CD8-positive, alpha-beta memory T cell (primary cell): ENCODE measurements at regions not wholly inside any gene's neighbourhood (a gene's known extent, or its start where the extent isn't known, plus 50 kb on each side); places are given as distances from the start of the nearest gene placed in this dataset.

Source experiments
- CTCF ChIA-PET: fragments of 350-600 bp; sonication (Branson Sonifier 250); formaldehyde crosslinking; loops from one replicate; lab custom pipeline; 2021; ENCODE audit warnings: antibody characterized with exemption; lab: Charles Lee
- POLR2A ChIA-PET: fragments of 350-600 bp; sonication (Branson Sonifier 250); formaldehyde crosslinking; loops from one replicate; lab custom pipeline; 2021; ENCODE audit warnings: antibody characterized with exemption; lab: Charles Lee
- DNase-seq, 5 donors: peaks; one replicate each; pipeline versions ENCODE4 v3.0.0 to v3.0.0-alpha.2; 2020 to 2022; ENCODE audit warnings: mixed read lengths in 1 of 5
- H3K27ac ChIP-seq: one replicate; pipeline ENCODE4 v1.7.0; 2013; ENCODE audit warnings: low read depth, mild to moderate bottlenecking, low read length, moderate library complexity
- H3K27me3 ChIP-seq: 2 replicates; pipeline ENCODE4 v1.7.0; 2013; ENCODE audit warnings: low read length, mild to moderate bottlenecking; ENCODE audit not compliant: insufficient read depth, poor library complexity, severe bottlenecking
- H3K36me3 ChIP-seq: 2 replicates; pipeline ENCODE4 v1.7.0; 2013; ENCODE audit warnings: mild to moderate bottlenecking, low read length, moderate library complexity; ENCODE audit not compliant: insufficient read depth
- H3K4me1 ChIP-seq: 2 replicates; pipeline ENCODE4 v1.7.0; 2013; ENCODE audit warnings: mild to moderate bottlenecking, low read length, moderate library complexity; ENCODE audit not compliant: insufficient read depth
- H3K4me3 ChIP-seq: 2 replicates; pipeline ENCODE4 v1.7.0; 2013; ENCODE audit warnings: mild to moderate bottlenecking, low read length
- H3K9me3 ChIP-seq: 2 replicates; pipeline ENCODE4 v1.7.0; 2013; ENCODE audit warnings: mild to moderate bottlenecking, low read length
- H3K27ac Mint-ChIP-seq, 8 donors: one replicate each; pipeline ENCODE4 v1.8.0; 2020 to 2021; ENCODE audit warnings: mixed read lengths in 8 of 8, mild to moderate bottlenecking in 6 of 8, inconsistent platforms in 3 of 8, moderate library complexity in 3 of 8
- H3K27me3 Mint-ChIP-seq, 2 donors: one replicate each; pipeline ENCODE4 v1.8.0; 2020 to 2021; ENCODE audit warnings: mixed read lengths in 2 of 2, mild to moderate bottlenecking in 1 of 2, moderate library complexity in 1 of 2
- H3K36me3 Mint-ChIP-seq, 3 donors: one replicate each; pipeline ENCODE4 v1.8.0; 2020 to 2021; ENCODE audit warnings: mixed read lengths in 3 of 3, inconsistent platforms in 1 of 3, mild to moderate bottlenecking in 1 of 3
- H3K4me1 Mint-ChIP-seq, 3 donors: one replicate each; pipeline ENCODE4 v1.8.0; 2020 to 2021; ENCODE audit warnings: mixed read lengths in 3 of 3, inconsistent platforms in 1 of 3, mild to moderate bottlenecking in 1 of 3
- H3K4me3 Mint-ChIP-seq, 7 donors: one replicate each; pipeline ENCODE4 v1.8.0; 2020 to 2021; ENCODE audit warnings: mixed read lengths in 7 of 7, mild to moderate bottlenecking in 6 of 7, moderate library complexity in 4 of 7, inconsistent platforms in 2 of 7
- H3K9me3 Mint-ChIP-seq, 5 donors: one replicate each; pipeline ENCODE4 v1.8.0; 2020 to 2022; ENCODE audit warnings: mixed read lengths in 5 of 5, mild to moderate bottlenecking in 3 of 5, moderate library complexity in 2 of 5, inconsistent platforms in 1 of 5

DNA sequence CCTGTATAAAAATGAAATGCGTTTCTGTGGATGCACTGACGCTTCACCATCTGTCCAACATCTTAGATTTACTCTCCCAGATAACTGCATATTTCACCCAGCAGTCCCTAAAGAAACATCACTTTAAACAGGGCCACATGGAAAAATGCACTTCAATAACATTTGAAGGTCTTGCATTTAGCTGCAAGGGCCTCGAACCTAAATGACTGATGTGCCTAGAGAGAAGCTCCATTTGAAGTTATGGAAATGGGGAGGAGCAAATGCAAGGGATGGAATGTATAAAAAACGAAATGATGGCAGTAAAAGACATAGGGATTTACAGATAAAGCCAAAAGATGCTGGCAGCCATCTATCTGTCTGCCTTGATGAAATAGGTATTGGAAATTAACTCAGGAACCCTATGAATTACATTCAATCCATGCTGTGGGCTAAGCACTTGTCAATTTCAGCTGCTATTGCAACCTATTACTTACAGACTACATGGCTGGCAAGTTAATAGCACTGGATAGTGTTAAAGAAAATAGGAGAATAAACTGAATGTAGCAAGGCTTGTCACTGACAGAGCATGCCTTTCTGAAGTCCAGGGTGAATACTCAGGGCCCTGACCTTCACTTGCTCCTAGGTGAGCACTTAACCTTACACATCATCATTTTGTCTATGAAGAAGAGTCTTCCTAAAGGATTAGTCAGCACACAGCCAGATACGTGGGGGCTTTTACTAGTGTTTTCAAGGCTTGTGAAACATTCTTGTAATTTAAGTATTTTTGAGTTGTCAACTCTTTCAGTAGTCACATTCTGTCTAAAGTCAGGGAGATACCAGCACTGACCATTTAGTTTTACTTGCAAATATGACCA lies 963.4 kb downstream of the PCDH17 start:
- no peaks in the 10 kb centered on the region for H3K27me3 Mint-ChIP-seq
- H3K4me1 Mint-ChIP-seq = no peaks in the 10 kb centered on the region
- DNase-seq = no peak
- CTCF ChIA-PET = no interaction called here
- peaks cover 0 to 32% (median 10%) of the 10 kb centered on the region in 5 donors for H3K9me3 Mint-ChIP-seq
- H3K4me1 ChIP-seq = no peaks in the 10 kb centered on the region
- H3K36me3 Mint-ChIP-seq = no peaks in the 10 kb centered on the region
- no peaks in the 10 kb centered on the region for H3K27me3 ChIP-seq
- no peak overlapping the region for H3K27ac Mint-ChIP-seq
- no peaks in the 10 kb centered on the region for H3K9me3 ChIP-seq
- H3K4me3 ChIP-seq = no peak overlapping the region
- no peak overlapping the region for H3K4me3 Mint-ChIP-seq
- no peaks in the 10 kb centered on the region for H3K36me3 ChIP-seq
- POLR2A ChIA-PET = no interaction called here
- no peak overlapping the region for H3K27ac ChIP-seq

DNA sequence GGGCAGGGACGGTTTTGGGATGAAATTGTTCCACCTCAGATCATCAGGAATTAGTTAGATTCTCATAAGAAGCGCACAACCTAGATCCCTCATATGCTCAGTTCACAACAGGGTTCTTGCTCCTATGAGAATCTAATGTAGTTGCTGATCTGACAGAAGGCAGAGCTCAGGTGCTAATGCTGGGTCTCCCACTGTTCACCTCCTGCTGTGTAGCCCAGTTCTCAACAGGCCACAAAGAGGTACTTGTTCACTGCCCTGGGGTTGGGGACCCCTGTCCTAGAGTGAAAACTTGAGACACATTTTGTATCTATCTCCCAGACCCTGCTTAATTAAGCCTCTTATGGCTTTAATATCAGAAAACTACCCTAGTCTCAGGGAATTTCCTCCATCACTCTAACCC lies 966.0 kb downstream of the PCDH17 start:
- no peaks in the 10 kb centered on the region for H3K27me3 ChIP-seq
- peaks cover 2 to 25% (median 12%) of the 10 kb centered on the region in 5 donors for H3K9me3 Mint-ChIP-seq
- no peak overlapping the region for H3K4me3 ChIP-seq
- no peaks in the 10 kb centered on the region for H3K4me1 Mint-ChIP-seq
- ChIA-PET POLR2A (no interaction called here), CTCF (no interaction called here)
- no peaks in the 10 kb centered on the region for H3K36me3 ChIP-seq
- H3K4me1 ChIP-seq = no peaks in the 10 kb centered on the region
- H3K27ac ChIP-seq = no peak overlapping the region
- H3K27me3 Mint-ChIP-seq = no peaks in the 10 kb centered on the region
- no peak overlapping the region for H3K27ac Mint-ChIP-seq
- H3K9me3 ChIP-seq = no peaks in the 10 kb centered on the region
- H3K4me3 Mint-ChIP-seq = no peak overlapping the region
- no peak for DNase-seq
- H3K36me3 Mint-ChIP-seq = no peaks in the 10 kb centered on the region

GRCh38 chr13:58598241-58598640 lies 966.7 kb downstream of the PCDH17 start:
- POLR2A ChIA-PET = no interaction called here
- CTCF ChIA-PET = no interaction called here
- Mint-ChIP-seq H3K36me3 (no peaks in the 10 kb centered on the region), H3K27ac (no peak overlapping the region), H3K4me3 (no peak overlapping the region), H3K4me1 (no peaks in the 10 kb centered on the region), H3K27me3 (no peaks in the 10 kb centered on the region), H3K9me3 (peaks cover 2 to 18% (median 12%) of the 10 kb centered on the region in 5 donors)
- no peak overlapping the region for H3K4me3 ChIP-seq
- no peaks in the 10 kb centered on the region for H3K36me3 ChIP-seq
- no peaks in the 10 kb centered on the region for H3K27me3 ChIP-seq
- no peaks in the 10 kb centered on the region for H3K4me1 ChIP-seq
- no peak overlapping the region for H3K27ac ChIP-seq
- no peak for DNase-seq
- no peaks in the 10 kb centered on the region for H3K9me3 ChIP-seq

- Histone ChIP-seq H3K4me1 (no peaks in the 10 kb centered on the region), H3K4me3 (no peak overlapping the region), H3K36me3 (no peaks in the 10 kb centered on the region), H3K27me3 (no peaks in the 10 kb centered on the region), H3K9me3 (no peaks in the 10 kb centered on the region), H3K27ac (no peak overlapping the region)
- peaks cover 6 to 36% (median 8%) of the 10 kb centered on the region in 5 donors for H3K9me3 Mint-ChIP-seq
- no peaks in the 10 kb centered on the region for H3K36me3 Mint-ChIP-seq
- no peak for DNase-seq
- POLR2A ChIA-PET = no interaction called here
- no peaks in the 10 kb centered on the region for H3K4me1 Mint-ChIP-seq
- H3K27me3 Mint-ChIP-seq = peaks cover 0 to 2% of the 10 kb centered on the region in 2 donors
- H3K27ac Mint-ChIP-seq = no peak overlapping the region
- H3K4me3 Mint-ChIP-seq = no peak overlapping the region
- CTCF ChIA-PET = no interaction called here
Measured at GRCh38 chr13:58611117-58611516, 979.6 kb downstream of the PCDH17 start.

DNA sequence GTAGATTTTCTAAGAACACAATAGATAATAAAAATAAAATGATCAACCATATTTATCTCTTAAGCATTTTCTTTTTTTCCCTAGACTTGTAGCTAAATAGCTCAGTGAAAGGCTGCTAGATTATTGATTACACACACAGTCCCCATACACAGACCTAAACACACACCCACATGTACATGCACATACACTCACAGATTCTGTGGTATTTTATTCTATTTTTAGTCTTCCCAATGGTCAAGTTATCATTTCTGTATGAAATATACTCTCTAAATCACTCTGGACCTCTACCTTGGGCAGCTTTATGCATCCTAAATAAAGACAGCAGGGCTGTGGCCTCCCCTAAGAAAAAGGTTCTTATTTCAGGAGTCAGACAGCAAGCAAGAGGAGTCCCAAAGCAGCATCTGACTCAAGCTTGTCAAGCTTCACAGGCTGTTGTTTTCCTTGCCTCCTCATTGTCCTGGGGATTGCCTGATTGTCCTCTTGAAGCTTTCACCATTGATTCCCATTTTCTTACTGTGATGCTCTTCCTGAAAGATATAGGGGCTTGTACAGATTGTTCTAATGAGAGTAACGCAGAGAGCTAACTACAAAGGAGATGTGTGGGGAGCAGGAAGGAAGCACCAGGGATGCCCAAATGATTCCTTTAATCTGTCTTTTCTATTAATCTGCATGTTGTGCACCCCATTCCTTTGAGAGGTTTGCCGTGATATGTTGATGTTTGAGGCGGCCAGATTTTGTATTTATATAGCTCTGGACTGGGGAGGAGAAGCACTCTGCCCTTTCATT lies 986.5 kb downstream of the PCDH17 start:
- Mint-ChIP-seq H3K36me3 (no peaks in the 10 kb centered on the region), H3K9me3 (peaks cover 0 to 14% (median 4%) of the 10 kb centered on the region in 5 donors)
- CTCF ChIA-PET = no interaction called here

DNA sequence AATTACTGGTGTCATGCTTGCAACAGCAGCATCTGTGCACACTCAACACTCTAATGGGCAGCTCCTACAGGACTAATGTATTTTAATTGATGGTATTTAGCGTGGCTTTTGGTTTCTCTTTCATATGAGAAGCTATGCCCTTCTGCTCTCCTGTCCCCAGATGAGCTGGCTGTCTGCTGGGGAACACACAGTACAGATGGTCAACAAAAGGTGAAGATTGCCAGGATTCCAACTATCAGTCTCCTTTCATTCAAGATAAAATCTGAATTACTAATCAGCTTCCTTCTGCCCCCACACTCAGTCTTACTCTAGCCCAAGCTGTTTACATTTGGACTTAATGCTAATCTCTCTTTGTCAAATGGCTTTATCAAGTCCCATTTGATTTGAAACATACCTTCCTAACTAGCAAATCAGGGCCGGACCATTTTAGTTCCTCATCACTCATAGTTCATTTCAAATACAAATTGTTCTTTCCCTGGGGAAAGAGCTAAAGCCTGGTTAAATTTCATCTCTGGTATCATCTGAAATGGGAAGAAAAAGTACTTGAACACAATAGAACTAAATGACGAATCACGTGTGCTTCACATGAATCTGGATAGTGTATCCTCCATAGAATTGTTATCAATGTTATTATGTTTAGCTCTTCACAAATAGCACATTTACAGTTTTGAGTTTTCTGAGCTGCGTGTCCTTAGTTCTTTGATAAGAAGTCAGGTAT lies 988.0 kb downstream of the PCDH17 start:
- no peak overlapping the region for H3K27ac Mint-ChIP-seq
- no peaks in the 10 kb centered on the region for H3K4me1 Mint-ChIP-seq
- H3K9me3 Mint-ChIP-seq = peaks cover 0 to 13% (median 6%) of the 10 kb centered on the region in 5 donors
- H3K4me3 Mint-ChIP-seq = no peak overlapping the region
- H3K36me3 ChIP-seq = no peaks in the 10 kb centered on the region
- no peaks in the 10 kb centered on the region for H3K36me3 Mint-ChIP-seq
- H3K4me3 ChIP-seq = no peak overlapping the region
- POLR2A ChIA-PET = no interaction called here
- no peaks in the 10 kb centered on the region for H3K4me1 ChIP-seq
- H3K9me3 ChIP-seq = no peaks in the 10 kb centered on the region
- no peaks in the 10 kb centered on the region for H3K27me3 Mint-ChIP-seq
- no peak overlapping the region for H3K27ac ChIP-seq
- CTCF ChIA-PET = no interaction called here
- H3K27me3 ChIP-seq = no peaks in the 10 kb centered on the region
- no peak for DNase-seq

More for the DNA sequence above, 986.5 kb downstream of the PCDH17 start:
- Histone ChIP-seq H3K9me3 (no peaks in the 10 kb centered on the region), H3K4me3 (no peak overlapping the region), H3K27ac (no peak overlapping the region), H3K4me1 (no peaks in the 10 kb centered on the region), H3K36me3 (no peaks in the 10 kb centered on the region), H3K27me3 (no peaks in the 10 kb centered on the region)
- Mint-ChIP-seq H3K27ac (no peak overlapping the region), H3K27me3 (no peaks in the 10 kb centered on the region), H3K4me1 (no peaks in the 10 kb centered on the region), H3K4me3 (no peak overlapping the region)
- POLR2A ChIA-PET = no interaction called here
- DNase-seq = no peak

GRCh38 chr13:58620176-58620575 lies 988.6 kb downstream of the PCDH17 start:
- no peak overlapping the region for H3K4me3 ChIP-seq
- no peaks in the 10 kb centered on the region for H3K4me1 ChIP-seq
- no peaks in the 10 kb centered on the region for H3K4me1 Mint-ChIP-seq
- peaks cover 0 to 10% (median 6%) of the 10 kb centered on the region in 5 donors for H3K9me3 Mint-ChIP-seq
- H3K27me3 Mint-ChIP-seq = no peaks in the 10 kb centered on the region
- no peaks in the 10 kb centered on the region for H3K36me3 ChIP-seq
- H3K36me3 Mint-ChIP-seq = no peaks in the 10 kb centered on the region
- no peak for DNase-seq
- no peaks in the 10 kb centered on the region for H3K9me3 ChIP-seq
- CTCF ChIA-PET = no interaction called here
- H3K27me3 ChIP-seq = no peaks in the 10 kb centered on the region
- POLR2A ChIA-PET = no interaction called here
- no peak overlapping the region for H3K27ac Mint-ChIP-seq
- no peak overlapping the region for H3K27ac ChIP-seq
- no peak overlapping the region for H3K4me3 Mint-ChIP-seq
